GM23338 (cell line): ENCODE measurements at regions not wholly inside any gene's neighbourhood (a gene's known extent, or its start where the extent isn't known, plus 50 kb on each side); places are given as distances from the start of the nearest gene placed in this dataset.

Experiments used
- EZH2 ChIP-seq: fragments of 200-600 bp; sonication (generic); IDR thresholded peaks from one replicate; pipeline ENCODE4 v1.8.0; 2017; ENCODE audit warnings: antibody characterized with exemption, mild to moderate bottlenecking, low read depth; ENCODE audit not compliant: unreplicated experiment
- EZH2phosphoT487 ChIP-seq: fragments of 200-600 bp; sonication (generic); IDR thresholded peaks from one replicate; pipeline ENCODE4 v1.8.1; 2018; ENCODE audit warnings: antibody characterized with exemption; ENCODE audit not compliant: unreplicated experiment
- POLR2AphosphoS5 ChIP-seq: IDR thresholded peaks from 2 replicates; pipeline ENCODE4 v1.6.1; 2016; ENCODE audit warnings: antibody characterized with exemption, low read depth
- STAT1 ChIP-seq: IDR thresholded peaks from one replicate; pipeline ENCODE4 v1.6.1; 2016; ENCODE audit warnings: antibody characterized with exemption; ENCODE audit not compliant: unreplicated experiment
- TF ChIP-seq, protein P1 (sequence below), 2 experiments: fragments of 200-600 bp in 1 of 2; sonication (generic) in 1 of 2; conservative IDR thresholded peaks; 2 replicates each; pipeline versions ENCODE4 v1.5.1 to v1.6.1; 2016 to 2017; ENCODE audit warnings: antibody characterized with exemption in 2 of 2, low read depth in 2 of 2, mild to moderate bottlenecking in 2 of 2, moderate library complexity in 1 of 2
- TF ChIP-seq, protein P2 (sequence below): IDR thresholded peaks from one replicate; pipeline ENCODE4 v1.6.1; 2018; ENCODE audit warnings: antibody characterized with exemption; ENCODE audit not compliant: unreplicated experiment
- TF ChIP-seq, protein P3 (sequence below): fragments of 250-450 bp; sonication (Bioruptor Pico); IDR thresholded peaks from 2 replicates; pipeline ENCODE4 v1.5.0; 2020; ENCODE audit warnings: mild to moderate bottlenecking, moderate library complexity

- TF ChIP-seq, protein P1, sequence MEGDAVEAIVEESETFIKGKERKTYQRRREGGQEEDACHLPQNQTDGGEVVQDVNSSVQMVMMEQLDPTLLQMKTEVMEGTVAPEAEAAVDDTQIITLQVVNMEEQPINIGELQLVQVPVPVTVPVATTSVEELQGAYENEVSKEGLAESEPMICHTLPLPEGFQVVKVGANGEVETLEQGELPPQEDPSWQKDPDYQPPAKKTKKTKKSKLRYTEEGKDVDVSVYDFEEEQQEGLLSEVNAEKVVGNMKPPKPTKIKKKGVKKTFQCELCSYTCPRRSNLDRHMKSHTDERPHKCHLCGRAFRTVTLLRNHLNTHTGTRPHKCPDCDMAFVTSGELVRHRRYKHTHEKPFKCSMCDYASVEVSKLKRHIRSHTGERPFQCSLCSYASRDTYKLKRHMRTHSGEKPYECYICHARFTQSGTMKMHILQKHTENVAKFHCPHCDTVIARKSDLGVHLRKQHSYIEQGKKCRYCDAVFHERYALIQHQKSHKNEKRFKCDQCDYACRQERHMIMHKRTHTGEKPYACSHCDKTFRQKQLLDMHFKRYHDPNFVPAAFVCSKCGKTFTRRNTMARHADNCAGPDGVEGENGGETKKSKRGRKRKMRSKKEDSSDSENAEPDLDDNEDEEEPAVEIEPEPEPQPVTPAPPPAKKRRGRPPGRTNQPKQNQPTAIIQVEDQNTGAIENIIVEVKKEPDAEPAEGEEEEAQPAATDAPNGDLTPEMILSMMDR (conservative IDR thresholded peaks at IDR 0.05; ENCODE audit: low read depth in 2 of 2) = no peak
- TF ChIP-seq POLR2AphosphoS5 (no peak), EZH2 (no peak), STAT1 (no peak), EZH2phosphoT487 (no peak)
- TF ChIP-seq, protein P2, sequence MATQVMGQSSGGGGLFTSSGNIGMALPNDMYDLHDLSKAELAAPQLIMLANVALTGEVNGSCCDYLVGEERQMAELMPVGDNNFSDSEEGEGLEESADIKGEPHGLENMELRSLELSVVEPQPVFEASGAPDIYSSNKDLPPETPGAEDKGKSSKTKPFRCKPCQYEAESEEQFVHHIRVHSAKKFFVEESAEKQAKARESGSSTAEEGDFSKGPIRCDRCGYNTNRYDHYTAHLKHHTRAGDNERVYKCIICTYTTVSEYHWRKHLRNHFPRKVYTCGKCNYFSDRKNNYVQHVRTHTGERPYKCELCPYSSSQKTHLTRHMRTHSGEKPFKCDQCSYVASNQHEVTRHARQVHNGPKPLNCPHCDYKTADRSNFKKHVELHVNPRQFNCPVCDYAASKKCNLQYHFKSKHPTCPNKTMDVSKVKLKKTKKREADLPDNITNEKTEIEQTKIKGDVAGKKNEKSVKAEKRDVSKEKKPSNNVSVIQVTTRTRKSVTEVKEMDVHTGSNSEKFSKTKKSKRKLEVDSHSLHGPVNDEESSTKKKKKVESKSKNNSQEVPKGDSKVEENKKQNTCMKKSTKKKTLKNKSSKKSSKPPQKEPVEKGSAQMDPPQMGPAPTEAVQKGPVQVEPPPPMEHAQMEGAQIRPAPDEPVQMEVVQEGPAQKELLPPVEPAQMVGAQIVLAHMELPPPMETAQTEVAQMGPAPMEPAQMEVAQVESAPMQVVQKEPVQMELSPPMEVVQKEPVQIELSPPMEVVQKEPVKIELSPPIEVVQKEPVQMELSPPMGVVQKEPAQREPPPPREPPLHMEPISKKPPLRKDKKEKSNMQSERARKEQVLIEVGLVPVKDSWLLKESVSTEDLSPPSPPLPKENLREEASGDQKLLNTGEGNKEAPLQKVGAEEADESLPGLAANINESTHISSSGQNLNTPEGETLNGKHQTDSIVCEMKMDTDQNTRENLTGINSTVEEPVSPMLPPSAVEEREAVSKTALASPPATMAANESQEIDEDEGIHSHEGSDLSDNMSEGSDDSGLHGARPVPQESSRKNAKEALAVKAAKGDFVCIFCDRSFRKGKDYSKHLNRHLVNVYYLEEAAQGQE = no peak
- TF ChIP-seq, protein P3, sequence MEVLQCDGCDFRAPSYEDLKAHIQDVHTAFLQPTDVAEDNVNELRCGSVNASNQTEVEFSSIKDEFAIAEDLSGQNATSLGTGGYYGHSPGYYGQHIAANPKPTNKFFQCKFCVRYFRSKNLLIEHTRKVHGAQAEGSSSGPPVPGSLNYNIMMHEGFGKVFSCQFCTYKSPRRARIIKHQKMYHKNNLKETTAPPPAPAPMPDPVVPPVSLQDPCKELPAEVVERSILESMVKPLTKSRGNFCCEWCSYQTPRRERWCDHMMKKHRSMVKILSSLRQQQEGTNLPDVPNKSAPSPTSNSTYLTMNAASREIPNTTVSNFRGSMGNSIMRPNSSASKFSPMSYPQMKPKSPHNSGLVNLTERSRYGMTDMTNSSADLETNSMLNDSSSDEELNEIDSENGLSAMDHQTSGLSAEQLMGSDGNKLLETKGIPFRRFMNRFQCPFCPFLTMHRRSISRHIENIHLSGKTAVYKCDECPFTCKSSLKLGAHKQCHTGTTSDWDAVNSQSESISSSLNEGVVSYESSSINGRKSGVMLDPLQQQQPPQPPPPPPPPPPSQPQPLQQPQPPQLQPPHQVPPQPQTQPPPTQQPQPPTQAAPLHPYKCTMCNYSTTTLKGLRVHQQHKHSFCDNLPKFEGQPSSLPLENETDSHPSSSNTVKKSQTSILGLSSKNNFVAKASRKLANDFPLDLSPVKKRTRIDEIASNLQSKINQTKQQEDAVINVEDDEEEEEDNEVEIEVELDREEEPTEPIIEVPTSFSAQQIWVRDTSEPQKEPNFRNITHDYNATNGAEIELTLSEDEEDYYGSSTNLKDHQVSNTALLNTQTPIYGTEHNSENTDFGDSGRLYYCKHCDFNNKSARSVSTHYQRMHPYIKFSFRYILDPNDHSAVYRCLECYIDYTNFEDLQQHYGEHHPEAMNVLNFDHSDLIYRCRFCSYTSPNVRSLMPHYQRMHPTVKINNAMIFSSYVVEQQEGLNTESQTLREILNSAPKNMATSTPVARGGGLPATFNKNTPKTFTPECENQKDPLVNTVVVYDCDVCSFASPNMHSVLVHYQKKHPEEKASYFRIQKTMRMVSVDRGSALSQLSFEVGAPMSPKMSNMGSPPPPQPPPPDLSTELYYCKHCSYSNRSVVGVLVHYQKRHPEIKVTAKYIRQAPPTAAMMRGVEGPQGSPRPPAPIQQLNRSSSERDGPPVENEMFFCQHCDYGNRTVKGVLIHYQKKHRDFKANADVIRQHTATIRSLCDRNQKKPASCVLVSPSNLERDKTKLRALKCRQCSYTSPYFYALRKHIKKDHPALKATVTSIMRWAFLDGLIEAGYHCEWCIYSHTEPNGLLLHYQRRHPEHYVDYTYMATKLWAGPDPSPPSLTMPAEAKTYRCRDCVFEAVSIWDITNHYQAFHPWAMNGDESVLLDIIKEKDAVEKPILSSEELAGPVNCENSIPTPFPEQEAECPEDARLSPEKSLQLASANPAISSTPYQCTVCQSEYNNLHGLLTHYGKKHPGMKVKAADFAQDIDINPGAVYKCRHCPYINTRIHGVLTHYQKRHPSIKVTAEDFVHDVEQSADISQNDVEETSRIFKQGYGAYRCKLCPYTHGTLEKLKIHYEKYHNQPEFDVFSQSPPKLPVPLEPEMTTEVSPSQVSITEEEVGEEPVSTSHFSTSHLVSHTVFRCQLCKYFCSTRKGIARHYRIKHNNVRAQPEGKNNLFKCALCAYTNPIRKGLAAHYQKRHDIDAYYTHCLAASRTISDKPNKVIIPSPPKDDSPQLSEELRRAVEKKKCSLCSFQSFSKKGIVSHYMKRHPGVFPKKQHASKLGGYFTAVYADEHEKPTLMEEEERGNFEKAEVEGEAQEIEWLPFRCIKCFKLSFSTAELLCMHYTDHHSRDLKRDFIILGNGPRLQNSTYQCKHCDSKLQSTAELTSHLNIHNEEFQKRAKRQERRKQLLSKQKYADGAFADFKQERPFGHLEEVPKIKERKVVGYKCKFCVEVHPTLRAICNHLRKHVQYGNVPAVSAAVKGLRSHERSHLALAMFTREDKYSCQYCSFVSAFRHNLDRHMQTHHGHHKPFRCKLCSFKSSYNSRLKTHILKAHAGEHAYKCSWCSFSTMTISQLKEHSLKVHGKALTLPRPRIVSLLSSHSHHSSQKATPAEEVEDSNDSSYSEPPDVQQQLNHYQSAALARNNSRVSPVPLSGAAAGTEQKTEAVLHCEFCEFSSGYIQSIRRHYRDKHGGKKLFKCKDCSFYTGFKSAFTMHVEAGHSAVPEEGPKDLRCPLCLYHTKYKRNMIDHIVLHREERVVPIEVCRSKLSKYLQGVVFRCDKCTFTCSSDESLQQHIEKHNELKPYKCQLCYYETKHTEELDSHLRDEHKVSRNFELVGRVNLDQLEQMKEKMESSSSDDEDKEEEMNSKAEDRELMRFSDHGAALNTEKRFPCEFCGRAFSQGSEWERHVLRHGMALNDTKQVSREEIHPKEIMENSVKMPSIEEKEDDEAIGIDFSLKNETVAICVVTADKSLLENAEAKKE (CRISPR knock-in tag) = no peak
These were observed 261.1 kb downstream of the MED10 start for GRCh38 chr5:6117212-6117611.
